ENCODE measurements at regions not wholly inside any gene's neighbourhood (a gene's known extent, or its start where the extent isn't known, plus 50 kb on each side); places are given as distances from the start of the nearest gene placed in this dataset.
"Not testable (repeated sequence)": the region's sequence is repeated elsewhere in the genome, so short reads cannot be mapped to it uniquely, and the experiment has no call there.

DNA sequence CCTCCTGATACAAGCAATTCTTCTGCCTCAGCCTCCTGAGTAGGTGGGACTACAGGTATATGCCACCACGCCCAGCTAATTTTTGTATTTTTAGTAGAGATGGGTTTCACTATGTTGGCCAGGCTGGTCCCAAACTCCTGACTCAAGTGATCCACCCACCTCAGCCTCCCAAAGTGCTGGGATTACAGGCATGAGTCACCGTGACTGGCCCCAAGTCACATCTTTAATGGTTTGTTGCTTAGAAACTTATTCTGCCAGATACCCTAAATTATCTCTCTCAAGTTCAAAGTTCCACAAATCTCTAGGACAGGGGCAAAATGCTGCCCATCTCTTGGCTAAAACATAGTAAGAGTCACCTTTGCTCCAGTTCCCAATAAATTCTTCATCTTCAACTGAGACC lies 444.1 kb upstream of the HSF2 start:
- not testable (repeated sequence) for DNase-seq

DNA sequence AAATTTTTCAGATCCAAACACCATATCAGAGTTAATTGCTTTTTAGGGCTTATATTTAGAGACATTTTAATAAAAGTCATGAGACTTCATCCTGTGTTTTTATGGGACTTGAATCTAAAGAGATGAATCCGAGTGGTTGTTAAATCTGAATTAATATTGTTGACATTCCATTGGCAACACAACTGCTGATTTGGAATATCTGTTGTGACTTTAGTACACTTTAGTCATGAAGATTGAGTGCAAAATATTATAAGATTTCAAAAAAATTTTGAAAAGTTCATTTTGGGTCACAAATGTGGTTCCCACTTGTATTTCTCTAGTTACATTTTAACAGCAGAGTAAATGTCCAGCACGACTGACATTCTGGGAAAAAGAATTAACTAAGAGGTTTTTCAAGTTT lies 442.7 kb upstream of the HSF2 start:
- no peak for DNase-seq

DNA sequence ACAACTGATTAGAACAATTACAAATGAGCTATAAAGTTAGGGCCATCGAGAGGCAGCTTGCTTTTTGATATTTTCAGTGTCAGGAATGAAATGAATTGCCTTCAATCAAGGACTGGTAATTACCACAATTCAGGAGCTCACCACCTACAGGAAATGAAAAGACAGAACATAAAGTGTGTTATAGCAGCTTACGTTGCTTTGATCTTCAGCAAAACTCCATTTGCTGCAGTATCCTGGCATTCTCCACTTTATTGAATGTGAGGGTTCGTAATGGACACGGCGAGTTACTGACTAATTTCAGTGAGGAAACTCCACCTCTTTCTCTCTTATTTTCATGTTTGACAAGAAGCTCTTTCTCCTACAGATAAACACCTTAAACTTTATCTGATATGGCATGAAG lies 440.0 kb upstream of the HSF2 start:
- DNase-seq = no peak

DNA sequence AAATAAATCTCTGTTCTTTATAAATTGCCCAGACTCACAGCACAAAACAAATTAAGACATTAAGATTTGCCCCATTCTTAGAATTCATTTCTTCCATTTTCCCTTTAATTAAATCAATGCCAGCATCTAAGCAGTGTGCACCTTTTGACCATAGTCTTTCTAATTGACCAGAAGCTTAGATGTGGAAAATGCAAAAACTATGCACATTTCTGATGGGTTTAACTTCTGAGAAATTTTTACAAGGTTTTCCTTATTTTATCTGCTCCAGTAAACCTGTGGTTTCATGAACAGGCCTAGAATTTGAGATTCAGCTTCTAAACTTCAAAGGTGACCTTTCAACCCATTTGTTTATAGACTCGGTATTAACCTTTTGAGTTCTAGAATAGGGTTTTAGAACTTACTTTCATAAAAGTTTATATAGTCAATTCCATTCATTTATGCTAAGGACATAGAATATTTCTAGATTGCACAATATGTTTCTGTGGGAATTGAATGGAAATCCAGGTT lies 437.8 kb upstream of the HSF2 start:
- DNase-seq = no peak

DNA sequence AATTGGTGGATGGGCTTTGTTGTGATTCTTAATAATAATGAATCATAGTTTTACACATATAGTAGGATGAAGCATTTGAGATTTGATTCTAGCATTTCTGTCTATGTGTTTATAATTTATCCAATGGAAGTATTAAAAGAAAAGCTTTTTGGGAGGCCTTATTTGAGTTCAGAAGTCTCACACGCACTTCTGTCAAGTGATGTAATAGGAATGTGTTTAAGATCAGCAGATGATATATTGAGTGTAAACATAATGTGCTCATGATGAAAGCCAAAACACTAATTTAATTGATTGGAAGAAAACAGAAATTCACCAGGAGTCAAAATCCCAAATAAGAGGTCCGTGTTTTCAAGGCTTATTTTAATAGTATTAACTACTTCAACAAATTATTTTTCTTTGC lies 435.6 kb upstream of the HSF2 start:
- no peak for DNase-seq

DNA sequence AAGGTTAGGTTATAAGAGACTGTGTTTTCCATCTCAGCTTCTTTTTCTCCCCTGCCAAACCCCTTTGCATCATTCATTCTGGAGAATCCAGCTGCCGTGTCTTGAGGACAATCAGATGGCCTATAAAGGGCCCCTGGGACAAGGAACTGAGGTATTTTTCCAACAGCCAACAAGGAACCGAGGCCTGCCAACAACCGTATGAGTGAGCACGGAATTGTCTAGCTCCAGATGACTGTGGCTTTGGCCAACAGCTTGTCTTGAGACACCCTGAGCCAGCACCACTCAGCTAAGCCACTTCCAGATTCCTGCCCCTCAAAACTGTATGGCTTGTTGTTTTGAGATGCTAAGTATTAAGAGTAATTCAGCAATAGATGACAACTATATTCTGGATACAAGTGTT lies 433.7 kb upstream of the HSF2 start:
- DNase-seq = no peak

DNA sequence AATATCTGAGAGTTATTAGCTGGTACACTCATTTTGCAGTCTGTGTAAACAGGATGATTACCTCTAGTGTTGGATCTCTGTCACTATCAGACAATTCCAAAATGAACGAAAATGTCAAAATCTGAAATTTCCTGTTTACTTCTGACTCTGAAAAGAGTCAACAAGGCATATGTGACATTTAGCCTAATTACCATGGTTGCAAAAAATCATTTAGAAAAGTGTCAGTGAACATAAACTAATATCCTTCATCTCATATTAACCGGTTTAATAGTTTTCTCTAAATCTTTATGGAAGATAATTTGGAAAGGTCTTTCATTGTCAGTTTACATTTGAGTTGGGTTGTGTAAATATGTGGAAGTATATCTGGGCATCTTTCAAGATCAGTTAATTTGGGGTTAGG lies 431.8 kb upstream of the HSF2 start:
- DNase-seq = no peak

DNA sequence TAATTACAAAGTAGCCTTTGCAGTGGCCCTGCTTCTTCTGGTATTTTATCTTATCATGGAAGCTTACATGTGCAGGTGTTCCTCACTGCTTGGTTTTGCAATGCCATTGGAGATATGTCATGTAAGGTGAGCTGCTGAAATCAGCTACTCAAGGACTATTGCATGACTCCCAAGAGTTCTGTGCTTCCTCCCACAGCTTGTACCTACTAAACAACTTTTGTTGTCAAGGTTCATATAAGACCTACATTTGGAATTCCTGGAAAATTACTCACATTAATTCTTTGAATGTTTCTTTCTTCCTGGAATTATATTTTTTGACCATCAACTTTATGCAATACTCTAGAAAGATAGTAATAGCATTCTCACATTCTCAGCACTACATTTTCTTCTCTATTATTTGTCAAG lies 427.5 kb upstream of the HSF2 start:
- no peak for DNase-seq

DNA sequence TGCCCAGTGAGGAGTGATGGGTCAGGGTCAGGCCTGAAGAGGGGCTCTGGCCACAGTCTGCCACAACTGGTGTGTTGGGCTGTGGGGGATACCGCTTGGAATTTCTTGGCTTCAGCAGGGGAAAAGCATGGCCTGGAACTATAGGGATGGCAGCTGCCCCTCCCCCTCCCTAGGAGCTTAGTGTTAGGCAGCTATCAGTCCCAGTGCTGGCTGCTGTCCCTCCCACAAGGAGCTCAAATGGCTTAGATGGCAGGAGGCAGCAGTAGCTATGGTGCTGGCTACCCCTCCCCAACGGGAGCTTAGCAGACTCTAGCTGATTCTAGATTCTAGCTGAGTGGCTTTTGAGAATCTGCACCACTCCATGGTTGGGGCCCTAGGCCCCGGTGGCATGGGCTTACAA lies 414.5 kb upstream of the HSF2 start:
- no peak for DNase-seq

DNA sequence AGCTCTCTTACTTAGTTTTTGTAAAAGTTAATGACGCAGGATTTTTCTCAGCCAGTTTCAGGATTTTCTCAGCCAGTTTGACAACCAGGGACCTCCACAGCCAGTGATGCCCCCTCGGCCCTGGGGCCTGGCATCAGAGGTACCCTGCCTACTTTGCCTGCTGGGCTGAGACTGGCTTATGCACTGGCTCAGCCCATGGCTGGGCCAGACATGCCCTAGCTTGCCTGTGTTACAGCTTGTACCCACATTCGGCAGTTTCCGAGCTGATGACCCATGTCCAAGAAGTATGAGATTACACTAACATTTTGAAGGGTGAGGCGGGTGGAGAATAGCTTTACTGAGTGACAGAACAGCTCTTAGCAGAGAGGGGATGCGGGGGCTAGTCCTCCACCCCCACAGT lies 406.1 kb upstream of the HSF2 start:
- DNase-seq = no peak

DNA sequence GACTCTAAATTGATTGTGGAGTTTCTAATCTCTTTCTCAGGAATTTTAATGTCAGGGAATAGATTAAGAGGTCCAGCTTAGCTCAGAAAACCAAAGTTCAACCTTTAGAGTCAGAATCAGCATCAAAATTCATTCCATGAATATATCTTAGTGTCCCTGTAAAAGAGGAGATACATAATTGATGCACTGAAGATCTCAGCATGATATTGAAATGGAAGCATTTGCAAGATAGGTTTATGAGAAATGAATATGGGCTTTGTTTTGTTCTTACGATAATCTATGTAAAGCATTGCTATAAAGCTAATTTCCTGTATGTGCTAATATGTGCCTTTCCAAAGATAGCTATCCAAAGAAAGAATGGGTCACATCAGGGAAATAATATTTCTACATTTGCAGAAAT lies 404.5 kb upstream of the HSF2 start:
- no peak for DNase-seq

DNA sequence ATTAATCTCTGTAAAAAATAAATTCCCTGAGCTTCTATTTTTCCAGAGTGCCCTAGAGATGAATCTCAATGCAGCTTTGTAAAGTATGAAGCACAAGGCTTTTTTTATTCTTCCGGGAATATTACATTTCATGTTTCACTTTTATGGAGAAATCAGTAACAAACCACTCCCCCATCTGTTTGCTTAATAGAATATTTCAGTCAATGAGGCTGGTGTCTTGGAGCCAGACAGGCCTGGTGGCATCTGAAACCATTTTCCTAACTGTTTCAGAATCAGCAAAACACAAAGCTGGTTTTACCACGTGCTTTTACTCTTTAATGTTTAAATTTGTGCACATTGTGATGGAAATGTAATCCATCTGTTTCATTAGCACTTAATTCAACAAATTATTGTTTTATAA lies 400.8 kb upstream of the HSF2 start:
- DNase-seq = no peak

DNA sequence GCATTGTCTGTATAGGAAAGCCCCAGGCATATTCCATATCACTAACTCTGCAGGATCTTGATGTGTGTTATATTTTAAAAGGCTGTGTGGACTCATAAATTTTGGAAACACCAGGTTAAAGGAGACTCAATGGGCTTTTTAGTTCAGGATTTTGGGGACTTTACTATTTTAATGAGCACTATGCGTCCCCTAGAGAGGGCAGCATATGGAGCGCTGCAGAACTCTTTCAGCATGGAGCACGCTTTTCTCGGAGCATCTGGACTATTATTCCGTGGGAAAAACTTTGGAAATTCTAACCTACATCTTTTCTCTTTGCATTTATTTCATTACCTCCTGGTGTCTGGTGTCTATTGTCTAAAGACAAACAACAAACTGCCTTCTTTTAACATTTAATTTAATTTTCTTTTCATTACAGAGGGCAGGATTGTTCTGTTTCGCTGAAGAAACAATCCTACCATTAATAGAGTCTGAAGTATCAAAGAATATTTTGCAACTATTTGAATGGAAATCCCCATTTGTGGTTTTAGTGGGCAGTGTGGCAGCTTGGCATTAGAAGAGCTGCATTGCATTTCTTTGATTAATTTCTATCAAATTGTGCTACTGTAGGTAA lies 399.9 kb upstream of the HSF2 start:
- DNase-seq = no peak

DNA sequence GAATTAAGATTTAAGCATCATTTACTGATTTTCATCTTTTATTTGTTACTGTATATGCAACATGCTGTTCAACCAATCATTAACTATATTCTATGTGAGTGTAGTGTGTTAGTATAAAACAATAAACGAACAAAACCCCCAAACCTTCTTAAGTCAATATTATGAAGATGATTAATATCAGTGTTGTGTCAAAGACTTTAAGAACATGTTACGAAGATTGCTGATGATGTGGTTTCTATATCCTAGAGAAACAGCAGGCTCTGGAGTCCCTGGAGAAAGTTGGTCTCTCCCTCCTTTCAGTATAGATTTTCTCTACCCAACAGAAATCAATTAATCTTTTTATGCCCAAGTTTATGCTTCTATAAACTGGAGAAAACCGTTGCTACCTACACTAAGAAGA lies 393.8 kb upstream of the HSF2 start:
- DNase-seq = no peak

DNA sequence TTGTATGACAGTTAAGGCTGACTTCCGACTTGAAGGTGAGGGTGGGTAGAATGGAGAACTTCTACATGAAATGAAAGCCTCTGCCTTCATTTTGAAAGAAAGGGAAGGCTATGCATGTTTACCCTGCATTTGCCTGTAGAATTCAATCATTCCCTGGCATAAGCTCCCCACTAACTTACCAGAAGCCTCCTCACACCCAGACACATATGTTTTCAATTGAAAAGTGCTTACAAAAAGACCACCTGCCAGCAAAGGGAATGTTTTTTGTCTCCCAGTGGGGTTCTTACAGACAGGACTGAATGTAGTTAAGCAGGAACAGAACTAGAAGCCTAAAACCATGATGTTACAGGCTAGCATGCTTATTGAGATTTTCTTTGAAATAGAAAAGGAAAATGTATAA lies 392.1 kb upstream of the HSF2 start:
- no peak for DNase-seq

DNA sequence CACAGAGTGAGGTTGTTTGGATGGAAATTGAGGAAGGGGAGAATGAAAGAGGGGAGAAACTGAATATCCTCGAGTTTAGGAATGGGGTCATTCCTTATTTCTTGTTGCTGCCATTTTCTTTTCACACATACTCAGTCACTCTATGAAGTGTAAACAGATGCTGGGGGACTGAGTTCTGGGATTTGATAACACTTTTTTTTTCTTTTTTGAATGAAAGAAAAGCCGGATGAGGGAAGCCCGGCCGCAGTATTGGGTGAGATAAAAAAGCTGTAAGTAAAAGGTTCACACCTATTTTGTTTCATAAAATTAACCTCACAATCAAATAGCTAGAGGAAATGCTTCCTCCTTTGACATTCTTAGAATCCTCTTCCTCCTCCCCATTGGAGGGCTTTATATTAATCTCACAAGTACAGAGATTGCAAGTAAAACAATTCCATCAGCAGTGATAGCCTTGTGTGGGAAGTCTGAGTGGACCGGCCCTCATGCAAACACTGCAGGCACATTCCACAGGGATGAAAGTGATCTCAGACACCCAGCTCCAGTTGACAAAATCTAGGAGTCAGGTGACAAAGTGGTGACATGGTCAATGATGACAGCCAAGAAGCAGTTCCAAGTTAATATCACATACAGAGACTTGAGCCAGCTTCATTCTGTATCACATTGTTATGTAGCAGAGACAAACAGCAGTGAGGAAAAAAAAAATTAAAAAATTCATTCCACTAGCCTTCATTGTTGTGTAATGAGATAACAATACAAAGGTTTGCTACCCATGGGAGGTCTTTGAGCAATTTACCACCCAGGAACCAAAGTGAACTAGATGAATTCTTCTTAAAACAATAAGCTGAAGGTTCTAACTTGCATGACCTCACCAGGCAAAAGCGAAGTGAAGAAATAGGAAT lies 391.1 kb upstream of the HSF2 start:
- DNase-seq = no peak

DNA sequence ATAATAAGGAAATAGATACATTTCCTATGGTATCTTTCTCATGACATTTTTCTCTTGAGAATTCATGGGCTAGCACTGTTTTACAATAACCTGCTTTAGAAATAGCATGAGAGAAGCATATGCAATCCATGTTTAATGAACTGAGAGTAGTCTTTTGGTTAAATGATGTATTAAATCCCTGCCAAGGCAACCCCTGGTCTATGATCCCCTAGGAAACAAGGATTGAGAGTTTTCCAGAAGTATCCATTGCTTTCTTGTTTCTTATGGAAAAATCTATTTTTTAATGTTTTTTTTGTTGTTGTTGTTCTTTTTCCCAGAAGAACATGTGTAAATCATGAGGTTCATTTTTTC lies 390.5 kb upstream of the HSF2 start:
- DNase-seq = no peak

DNA sequence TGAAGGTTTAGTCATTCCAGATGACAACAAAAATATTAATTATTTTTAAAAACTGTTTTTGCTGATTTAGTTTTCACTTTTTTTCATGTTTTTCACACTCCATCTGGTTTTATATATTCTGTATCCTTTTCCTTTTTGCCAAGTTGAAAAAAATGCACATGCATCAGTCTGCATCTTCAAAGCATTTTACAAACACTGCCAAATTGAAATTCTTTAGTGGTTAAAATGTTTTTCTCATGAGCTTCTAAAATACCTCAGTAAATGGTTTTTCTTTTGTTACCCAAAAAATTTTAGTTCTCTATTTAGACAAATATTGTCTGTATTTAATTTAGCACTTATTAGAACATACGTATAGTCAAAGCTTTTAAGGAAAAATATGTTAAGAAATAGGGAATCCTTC lies 386.9 kb upstream of the HSF2 start:
- DNase-seq = no peak

DNA sequence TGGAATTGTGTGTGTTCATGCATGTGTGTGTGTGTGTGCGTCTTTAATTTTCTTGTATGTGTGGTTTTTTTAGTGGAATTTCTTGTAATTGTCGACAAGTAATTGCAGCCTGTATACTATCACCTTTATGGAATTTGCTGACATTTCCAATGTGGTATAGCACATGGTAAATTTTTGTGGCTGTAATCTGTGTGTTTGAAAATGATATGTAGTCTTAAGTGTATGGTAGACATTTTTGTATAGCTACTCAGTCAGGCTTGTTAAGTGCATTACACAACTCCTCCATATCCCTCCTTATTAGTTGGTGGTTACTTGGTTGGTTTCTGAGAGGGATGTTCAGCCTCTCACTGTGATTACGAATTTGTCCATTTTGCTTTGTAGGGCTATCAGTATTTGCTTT lies 384.5 kb upstream of the HSF2 start:
- no peak for DNase-seq

DNA sequence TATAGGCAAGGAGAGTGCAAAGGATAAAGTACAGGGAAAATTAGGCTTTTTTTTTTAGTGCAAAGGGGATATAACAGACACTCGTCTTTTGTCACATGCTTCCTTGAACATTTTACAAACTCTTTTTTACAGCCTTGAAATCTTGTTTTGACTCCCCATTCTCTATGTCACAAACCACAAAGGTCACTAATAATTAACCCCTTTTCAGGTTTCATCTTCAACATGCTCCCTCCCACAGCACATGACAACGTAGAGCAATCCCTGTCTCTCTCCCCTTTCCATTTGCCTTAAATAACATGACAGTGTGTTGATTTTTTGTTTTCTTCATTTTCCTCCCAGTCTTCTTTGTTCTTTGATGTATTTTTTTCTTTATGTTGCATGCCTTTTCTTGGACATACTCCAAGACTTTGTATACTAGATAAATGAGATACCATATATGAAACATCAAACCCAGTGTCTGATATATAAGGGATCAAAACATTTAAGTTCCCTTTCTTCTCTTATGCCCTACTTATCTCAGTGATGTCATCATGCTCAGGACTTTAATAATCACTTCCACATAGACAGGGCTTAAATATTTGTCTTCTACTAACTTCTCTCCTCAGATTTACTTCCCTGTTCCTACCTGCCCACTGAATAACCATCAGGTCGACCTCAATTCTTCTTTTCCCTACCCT lies 378.7 kb upstream of the HSF2 start:
- DNase-seq = no peak

DNA sequence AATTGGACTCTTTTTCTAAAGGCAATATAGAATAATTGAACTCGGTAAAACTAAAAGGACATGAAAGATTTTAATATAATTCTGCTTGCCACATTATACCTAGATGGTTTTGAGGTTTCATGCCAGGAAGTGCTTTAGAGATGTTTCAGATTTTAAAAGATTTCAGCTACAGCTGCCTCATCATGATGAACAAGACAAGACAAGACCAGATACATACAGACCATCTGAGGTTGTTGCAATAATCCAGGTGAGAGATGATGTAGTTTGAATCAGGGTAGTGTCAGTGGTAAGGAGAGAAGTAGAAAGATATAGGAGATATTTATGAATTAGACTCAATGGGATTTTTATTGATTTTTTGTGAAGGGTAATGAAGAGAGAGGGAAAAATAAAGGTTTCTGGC lies 374.3 kb upstream of the HSF2 start:
- DNase-seq = no peak

DNA sequence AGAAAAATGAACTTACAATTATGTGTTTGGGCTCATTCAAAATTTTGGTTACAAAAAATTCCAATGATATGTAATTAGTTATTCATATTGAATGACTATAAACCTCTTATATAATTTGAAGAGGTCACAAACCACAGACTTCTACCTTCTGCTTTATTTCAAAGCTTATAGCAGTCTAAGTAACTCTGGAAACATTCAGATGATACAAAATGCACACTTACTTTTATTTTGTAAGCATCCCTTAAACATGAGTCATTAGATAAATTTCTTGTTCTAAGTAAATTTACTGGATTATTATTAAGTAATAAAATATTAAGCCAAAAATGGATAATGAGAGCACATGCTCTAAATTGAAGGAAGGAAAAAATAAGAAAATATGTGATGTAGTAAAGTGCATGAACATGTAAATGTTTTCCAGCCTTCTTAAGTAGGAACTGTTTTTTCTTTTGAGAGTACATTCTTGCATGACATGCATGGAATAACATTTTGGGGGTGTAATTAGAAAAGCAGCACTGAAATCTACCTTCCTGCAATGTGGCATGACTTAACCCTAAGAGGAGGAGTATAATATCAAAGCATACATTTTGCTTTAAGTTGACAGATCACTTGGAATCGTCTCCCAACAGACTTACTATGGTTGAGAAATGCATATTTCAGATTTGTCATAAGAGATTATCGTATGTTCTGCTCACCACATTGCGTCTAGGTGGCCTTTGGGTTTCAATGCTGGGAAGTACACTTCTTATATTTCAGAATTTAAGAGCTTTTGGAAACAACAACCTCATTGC lies 372.7 kb upstream of the HSF2 start:
- no peak for DNase-seq

DNA sequence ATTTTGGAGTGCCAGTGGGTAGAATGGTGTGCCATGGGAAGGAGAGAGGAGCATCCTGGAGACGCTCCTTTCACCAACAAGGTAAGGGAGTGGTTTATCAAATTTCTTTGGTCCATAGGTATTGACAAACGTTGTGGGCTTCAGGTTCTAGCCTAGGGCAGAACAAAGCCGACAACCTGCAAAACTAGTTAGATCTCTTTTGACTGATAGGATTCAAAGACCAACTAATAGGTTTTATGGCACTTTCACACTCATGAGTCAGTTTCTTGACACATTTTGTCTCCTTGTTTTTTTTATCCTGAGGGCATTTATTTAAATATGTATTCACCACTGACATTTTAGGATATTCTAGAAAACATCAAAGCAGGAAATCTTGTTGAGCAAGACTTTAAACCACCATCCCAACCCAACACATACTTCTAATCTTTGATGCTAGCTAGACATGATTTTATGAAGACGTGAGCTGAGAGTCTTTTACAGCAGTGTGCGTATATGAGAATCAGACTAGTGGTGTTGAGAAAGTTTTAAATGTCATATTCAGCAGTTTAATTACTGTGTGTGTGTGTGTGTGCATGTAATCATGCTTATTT lies 370.4 kb upstream of the HSF2 start:
- no peak for DNase-seq

All from stimulated activated CD4-positive, alpha-beta T cell treated with anti-CD3 and anti-CD28 coated beads, Interleukin-4, amount 100 ng/mL, for 4 hours (primary cell).